NCI-H146 treated with DMSO at 0.1 percent for 48 hours (cell line): ENCODE measurements at regions not wholly inside any gene's neighbourhood (a gene's known extent, or its start where the extent isn't known, plus 50 kb on each side); places are given as distances from the start of the nearest gene placed in this dataset.

Experiments used
- DNase-seq: peaks from one replicate; lab custom pipeline; 2025; ENCODE audit not compliant: unreplicated experiment; lab: John Stamatoyannopoulos, UW

GRCh38 chr2:204175552-204176271, 239.1 kb downstream of the ICOS start:
- no peak for DNase-seq

GRCh38 chr2:204176306-204176705, 239.7 kb downstream of the ICOS start:
- no peak for DNase-seq

GRCh38 chr2:204177251-204177976, 240.9 kb downstream of the ICOS start:
- no peak for DNase-seq

DNA sequence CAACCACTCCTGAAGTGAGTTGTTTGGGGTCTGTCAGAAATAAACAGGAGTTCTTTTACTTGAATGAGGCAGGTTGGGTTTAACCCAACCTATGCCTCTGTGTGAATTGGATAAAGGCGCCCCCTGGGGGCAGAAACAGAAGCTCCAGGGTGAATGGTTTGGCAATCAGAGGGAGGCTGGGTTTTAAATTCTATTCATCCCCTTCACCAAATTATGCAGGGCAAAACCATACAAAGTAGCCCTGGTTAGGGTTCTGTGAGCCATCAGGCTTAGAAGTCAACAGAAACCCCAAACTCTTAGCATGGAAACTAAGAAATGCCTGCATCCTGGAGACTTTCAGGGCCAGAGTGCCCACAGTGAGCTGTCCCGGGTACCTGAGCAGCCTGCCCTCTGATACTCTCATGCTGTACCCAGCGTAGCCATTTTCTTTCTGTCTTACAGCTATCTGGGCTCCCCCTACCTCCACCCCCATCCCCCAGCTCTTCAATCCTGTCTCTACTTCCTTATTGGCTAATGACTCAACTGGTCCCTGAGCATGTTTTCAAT, 241.5 kb downstream of the ICOS start:
- peak; percentile 1 for DNase-seq

DNA sequence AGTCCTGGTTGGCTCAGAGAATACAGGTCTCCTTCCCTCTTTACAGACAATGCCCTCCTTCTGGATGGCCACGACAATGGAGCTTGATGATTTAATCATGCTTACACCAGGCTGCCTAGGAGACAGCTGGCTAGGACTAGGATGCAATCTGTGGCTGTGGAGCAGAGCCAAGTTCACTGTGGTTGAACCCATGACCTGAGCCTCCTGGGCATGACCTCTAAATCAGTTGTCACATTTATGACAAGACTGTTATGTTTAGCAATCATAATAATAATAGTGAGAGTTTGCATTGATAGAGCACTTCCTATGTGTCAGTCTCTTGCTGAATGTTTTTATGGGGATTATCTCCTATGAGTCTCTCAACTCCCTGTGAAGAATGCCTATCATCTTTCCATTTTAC, 244.1 kb downstream of the ICOS start:
- peak; percentile 3 for DNase-seq

- no peak for DNase-seq
These were observed 247.0 kb downstream of the ICOS start for GRCh38 chr2:204183608-204184007.

GRCh38 chr2:204184226-204184625, 247.7 kb downstream of the ICOS start:
- DNase-seq = no peak

DNA sequence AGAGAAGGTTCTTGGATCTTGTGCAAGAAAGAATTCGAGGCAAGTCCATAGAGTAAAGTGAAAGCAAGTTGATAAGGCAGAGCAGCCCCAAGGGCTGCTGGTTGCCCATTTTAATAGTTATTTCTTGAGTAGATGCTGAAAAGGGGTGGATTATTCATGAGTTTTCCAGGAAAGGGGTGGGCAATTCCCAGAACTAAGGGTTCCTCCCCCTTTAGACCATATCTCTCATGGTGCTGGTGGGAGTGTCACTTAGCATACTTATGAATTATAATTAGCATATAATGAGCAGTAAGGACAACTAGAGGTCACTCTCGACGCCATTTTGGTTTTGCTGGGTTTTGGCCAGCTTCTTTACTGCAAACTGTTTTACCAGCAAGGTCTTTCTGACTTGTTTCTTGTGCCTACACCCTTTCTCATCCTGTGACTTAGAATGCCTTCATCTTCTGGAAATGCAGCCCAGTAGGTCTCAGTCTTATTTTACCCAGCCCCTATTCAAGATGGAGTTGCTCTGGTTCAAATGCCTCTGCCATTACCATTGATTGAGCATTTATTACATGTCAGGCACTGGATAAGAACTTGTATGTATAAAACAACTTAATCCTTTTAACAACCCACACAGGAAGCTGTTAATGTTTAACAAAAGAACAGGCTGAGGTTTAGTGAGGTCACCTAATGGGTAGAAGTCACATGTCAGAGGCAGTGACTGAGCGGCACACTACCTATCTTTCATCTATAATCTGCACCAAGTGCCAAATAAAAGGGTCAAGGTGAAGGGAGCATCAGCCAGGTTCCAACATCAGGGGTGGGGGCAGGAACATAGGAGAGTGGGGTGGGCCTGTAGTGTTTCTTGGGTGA, 250.9 kb downstream of the ICOS start:
- DNase-seq = no peak

GRCh38 chr2:204191574-204191973, 255.0 kb downstream of the ICOS start:
- no peak for DNase-seq

DNA sequence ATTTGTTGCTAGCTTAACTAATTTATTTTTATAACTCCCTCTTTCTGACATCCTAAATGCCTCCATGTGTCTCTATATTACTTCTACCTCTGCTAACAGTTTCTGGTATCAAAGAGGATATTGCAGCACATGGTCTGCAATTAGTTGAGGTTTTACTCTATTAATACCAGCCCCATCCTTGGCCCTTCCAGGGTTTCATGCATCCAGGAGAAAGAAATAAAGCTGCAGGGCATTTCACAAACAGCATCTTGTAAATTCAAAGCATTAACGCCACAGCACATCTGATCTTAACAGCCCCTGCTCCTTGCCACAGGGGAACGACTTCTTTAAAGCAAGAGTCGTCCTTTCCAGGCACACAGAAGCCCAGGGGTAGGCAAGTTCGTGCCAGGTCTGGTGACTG, 258.9 kb downstream of the ICOS start:
- no peak for DNase-seq

DNA sequence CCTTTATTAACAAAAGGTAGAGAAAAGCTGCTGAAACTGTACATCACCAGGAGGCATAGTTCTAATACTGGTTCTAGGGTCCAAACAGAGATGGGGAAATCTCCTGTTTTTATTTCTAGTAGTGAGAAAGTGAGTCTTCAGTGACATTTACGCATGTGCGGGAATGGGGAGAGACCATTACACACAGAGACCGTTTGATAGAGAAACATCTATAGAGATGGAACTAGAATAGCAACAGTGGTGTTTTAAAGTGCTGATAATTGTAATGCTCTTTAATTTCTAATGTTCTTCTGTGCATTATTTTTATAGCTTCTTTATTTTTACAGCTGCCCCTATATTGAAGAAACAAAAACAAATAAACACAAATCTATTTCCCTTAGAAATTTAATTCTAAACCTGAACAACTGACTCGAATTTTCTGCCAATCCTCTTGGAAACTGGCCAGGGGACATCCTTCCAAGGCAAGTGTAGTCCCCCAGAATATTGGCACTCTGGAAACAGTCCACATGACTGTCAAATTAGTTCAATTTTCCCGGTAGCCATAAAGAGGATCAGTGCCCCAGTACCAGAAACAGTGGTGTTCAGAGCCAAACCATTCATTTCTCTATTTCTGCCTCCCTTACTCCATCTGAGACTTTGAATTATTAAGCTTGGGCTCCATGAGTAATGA, 260.9 kb downstream of the ICOS start:
- DNase-seq = no peak

DNA sequence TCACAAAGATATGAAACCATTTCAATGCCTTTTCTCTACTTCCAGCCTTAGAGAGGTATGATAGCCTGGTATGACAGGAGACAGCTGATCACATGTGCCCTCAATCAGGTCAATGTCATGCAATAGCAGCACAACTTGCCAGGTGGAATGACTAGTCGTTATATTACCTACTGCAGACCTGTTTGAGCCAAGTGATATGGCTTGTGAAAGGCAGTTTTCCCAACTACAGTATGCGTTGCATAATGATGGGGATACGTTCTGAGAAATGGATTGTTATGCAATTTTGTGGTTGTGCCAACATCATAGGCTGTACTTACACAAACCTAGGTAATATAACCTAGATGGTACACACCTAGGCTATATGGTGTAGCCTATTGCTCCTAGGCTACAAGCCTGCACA, 262.8 kb downstream of the ICOS start:
- DNase-seq = no peak

DNA sequence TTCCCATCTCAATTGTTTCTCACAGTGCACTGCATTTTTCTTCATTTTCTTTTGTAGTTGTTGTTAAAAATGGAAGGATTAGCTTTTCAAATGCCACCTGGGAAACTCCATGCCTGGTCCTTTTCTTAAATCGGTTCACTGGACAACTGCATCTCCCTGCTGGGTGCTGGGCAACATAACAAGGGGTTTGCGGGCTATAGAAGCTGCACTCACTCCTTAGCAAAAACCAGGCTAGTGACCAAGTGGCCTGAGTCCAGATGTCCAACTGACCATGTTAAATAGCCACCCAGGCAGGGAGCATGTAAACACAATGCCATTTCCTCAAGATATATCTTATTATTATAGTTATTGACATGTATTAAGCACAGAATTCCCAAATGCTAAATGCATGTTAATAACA, 264.9 kb downstream of the ICOS start:
- no peak for DNase-seq

DNA sequence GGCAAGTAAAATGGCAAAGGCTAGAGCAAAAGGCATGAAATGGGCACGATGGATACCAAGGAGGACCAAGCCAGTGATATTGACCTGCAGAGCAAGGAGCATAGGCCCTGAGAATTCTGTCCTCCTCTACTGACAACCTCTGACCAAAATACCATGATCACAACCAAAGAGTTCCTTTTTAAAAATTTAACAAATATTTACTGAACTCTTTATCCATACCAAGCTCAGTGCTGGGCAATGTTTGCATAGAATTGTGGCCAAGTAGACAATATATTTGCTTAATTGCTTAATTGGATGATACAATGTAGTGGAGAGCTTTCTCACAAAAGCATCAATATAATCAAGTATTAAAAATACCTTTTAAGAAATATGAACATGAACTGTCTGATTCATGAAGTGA, 265.7 kb downstream of the ICOS start:
- DNase-seq = no peak

GRCh38 chr2:204203704-204204103, 267.1 kb downstream of the ICOS start:
- DNase-seq = no peak

DNA sequence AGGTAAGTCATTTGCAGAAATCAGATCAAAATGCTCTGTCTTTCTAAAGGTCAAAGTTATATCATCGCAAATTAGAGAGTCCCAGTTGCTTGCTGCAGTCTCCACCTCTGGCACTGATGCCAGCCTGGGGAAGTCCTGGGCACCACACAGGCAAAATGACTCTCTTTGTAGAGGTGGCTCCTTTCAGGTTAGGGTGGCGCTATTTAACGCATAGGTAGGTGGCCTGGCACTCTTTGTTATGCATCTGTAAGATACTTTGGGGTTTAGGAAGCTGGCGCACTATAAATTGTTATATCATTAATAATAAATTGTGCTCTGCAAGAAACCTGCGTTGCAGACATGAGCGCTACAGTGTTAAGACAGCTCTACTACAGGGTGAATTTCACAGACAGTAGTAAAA, 268.5 kb downstream of the ICOS start:
- DNase-seq = no peak

DNA sequence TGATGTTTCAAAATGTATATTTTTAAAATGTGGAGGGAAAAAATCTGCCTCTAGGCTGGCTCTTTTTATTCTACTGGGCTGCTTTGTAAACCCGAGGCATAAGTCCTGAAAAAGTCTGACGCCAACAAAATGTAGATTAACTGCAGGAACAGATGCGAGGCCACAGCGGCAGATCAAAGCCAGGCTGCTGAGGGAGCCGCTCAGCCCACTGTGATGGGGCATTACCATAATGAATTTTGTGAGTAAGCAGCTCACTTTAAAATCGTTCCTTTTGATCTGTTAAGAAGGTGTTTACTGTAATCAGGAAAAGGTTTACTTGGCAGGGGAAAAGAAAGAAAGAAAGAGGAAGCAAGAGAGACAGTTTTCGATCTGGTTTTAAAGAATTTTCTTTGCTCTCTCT, 269.0 kb downstream of the ICOS start:
- DNase-seq = no peak

DNA sequence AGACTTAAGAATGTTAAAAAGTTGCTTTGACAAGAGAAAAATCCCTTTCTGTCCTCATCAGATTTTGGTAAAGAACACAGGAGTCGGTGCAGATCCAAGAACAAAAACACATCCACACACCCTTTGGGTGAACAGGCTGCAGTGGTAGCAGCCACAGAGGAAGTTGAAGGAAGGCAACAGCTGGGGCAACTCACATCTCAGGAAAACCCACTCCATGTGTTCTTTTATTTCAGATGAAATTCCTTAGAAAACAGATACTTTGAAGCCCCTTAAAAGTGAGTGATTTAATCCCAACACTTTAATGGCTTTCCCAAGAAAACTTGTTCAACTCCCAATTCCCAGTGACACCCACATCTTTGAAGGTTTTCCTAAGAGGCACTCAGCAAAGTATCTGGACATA, 271.3 kb downstream of the ICOS start:
- no peak for DNase-seq

GRCh38 chr2:204213588-204213987, 277.0 kb downstream of the ICOS start:
- no peak for DNase-seq

GRCh38 chr2:204218040-204218439, 281.5 kb downstream of the ICOS start:
- no peak for DNase-seq

DNA sequence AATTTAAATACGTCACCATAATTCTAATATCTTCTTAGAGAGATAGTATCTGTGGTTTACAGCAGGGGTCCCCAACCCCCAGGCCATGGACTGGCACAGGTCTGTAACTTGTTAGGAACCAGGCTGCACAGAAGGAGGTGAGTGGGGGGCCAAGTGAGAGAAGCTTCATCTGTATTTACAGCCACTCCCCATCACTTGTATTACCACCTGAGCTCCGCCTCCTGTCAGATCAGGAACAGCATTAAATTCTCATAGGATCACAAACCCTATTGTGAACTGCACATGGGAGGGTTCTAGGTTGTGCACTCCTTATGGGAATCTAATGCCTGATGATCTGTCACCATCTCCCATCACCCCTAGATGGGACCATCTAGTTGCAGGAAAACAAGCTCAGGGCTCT, 282.6 kb downstream of the ICOS start:
- no peak for DNase-seq
